Neural progenitor cell (in vitro differentiated cells): ENCODE measurements at regions not wholly inside any gene's neighbourhood (a gene's known extent, or its start where the extent isn't known, plus 50 kb on each side); places are given as distances from the start of the nearest gene placed in this dataset.
"Not testable (repeated sequence)": the region's sequence is repeated elsewhere in the genome, so short reads cannot be mapped to it uniquely, and the experiment has no call there.

Experiments used
- CTCF ChIP-seq: fragments of 200-600 bp; sonication (generic); IDR thresholded peaks from 2 replicates; pipeline ENCODE4 v1.5.1; 2017; ENCODE audit warnings: antibody characterized with exemption, mild to moderate bottlenecking
- EZH2 ChIP-seq: fragments of 200-600 bp; sonication (generic); IDR thresholded peaks from 2 replicates; pipeline ENCODE4 v1.6.1; 2017; ENCODE audit warnings: antibody characterized with exemption, mild to moderate bottlenecking, moderate library complexity
- EZH2phosphoT487 ChIP-seq: fragments of 200-600 bp; sonication (generic); IDR thresholded peaks from 2 replicates; pipeline ENCODE4 v1.6.1; 2017; ENCODE audit warnings: antibody characterized with exemption

- TF ChIP-seq CTCF, EZH2phosphoT487, EZH2: not testable (repeated sequence)
These were observed 74.4 kb upstream of the RTN4 start for GRCh38 chr2:55124682-55125081.
